H1 (cell line): ENCODE measurements at regions not wholly inside any gene's neighbourhood (a gene's known extent, or its start where the extent isn't known, plus 50 kb on each side); places are given as distances from the start of the nearest gene placed in this dataset.
A peak's percentile ranks its signal among the peaks of the same experiment; 100 is the strongest.

Experiments used
- CTCF ChIA-PET: fragments of 300-600 bp; sonication (Branson Sonifier 250); formaldehyde crosslinking; loops from one replicate; lab custom pipeline; 2021; ENCODE audit not compliant: partially characterized antibody; lab: Charles Lee
- POLR2A ChIA-PET: fragments of 300-600 bp; sonication (Branson Sonifier 250); formaldehyde crosslinking; loops from one replicate; lab custom pipeline; 2021; ENCODE audit warnings: inconsistent platforms; ENCODE audit not compliant: partially characterized antibody; lab: Charles Lee
- DNase-seq, 2 experiments: peaks; one replicate each; pipeline versions ENCODE4 v3.0.0 to v3.0.0-alpha.2; 2010 to 2022; ENCODE audit warnings: low spot score in 2 of 2, low read depth in 1 of 2, mixed read lengths in 1 of 2
- FAIRE-seq: peaks from 2 replicates; lab custom pipeline; 2011; peaks lifted over from hg19 to GRCh38; lab: Jason Lieb, UNC
- H2AFZ ChIP-seq: 2 replicates; pipeline ENCODE4 v1.8.1; 2012; ENCODE audit warnings: low read length, inconsistent platforms
- H2AK5ac ChIP-seq: 2 replicates; pipeline ENCODE4 v1.6.1; 2013; ENCODE audit warnings: low read depth, low read length
- H2BK120ac ChIP-seq: replicated peaks from 2 replicates; pipeline ENCODE3; 2013; ENCODE audit warnings: low read depth, low read length, inconsistent platforms
- H2BK12ac ChIP-seq: 2 replicates; pipeline ENCODE4 v1.6.1; 2013; ENCODE audit warnings: low read depth, low read length
- H2BK15ac ChIP-seq: 2 replicates; pipeline ENCODE4 v1.6.1; 2013; ENCODE audit warnings: low read length
- H2BK20ac ChIP-seq: 2 replicates; pipeline ENCODE4 v1.6.1; 2013; ENCODE audit warnings: low read length
- H2BK5ac ChIP-seq: 2 replicates; pipeline ENCODE4 v1.6.1; 2013; ENCODE audit warnings: low read depth, low read length
- H3K14ac ChIP-seq: 2 replicates; pipeline ENCODE4 v1.6.1; 2013; ENCODE audit warnings: inconsistent platforms; ENCODE audit not compliant: insufficient read length
- H3K18ac ChIP-seq: 2 replicates; pipeline ENCODE4 v1.6.1; 2013; ENCODE audit warnings: low read length; ENCODE audit errors: extremely low read depth
- H3K23ac ChIP-seq: 2 replicates; pipeline ENCODE4 v1.6.1; 2013; ENCODE audit warnings: inconsistent platforms; ENCODE audit not compliant: insufficient read length
- H3K23me2 ChIP-seq: 2 replicates; pipeline ENCODE4 v1.6.1; 2013; ENCODE audit warnings: low read depth, low read length
- H3K27ac ChIP-seq: 2 replicates; pipeline ENCODE4 v1.6.1; 2011; ENCODE audit warnings: low read depth, low read length, inconsistent platforms
- H3K27me3 ChIP-seq, 4 experiments: replicated peaks in 1 of 4; 1 replicate in 1 of 4; 2 replicates in 3 of 4; pipeline versions ENCODE4 v1.6.1 to v1.8.1; 2011 to 2013; ENCODE audit warnings: low read length in 3 of 4, mild to moderate bottlenecking in 3 of 4, inconsistent platforms in 2 of 4, mixed read lengths in 2 of 4, moderate library complexity in 1 of 4; ENCODE audit not compliant: control insufficient read depth in 3 of 4, insufficient read depth in 3 of 4; ENCODE audit errors: extremely low read depth in 1 of 4
- H3K36me3 ChIP-seq, 4 experiments: 2 replicates each; pipeline versions ENCODE4 v1.6.1 to v1.8.1; 2011 to 2013; ENCODE audit warnings: mild to moderate bottlenecking in 4 of 4, low read length in 3 of 4, moderate library complexity in 2 of 4, control low read depth in 1 of 4, inconsistent platforms in 1 of 4; ENCODE audit not compliant: insufficient read depth in 4 of 4, control insufficient read depth in 2 of 4
- H3K4ac ChIP-seq: replicated peaks from 2 replicates; pipeline ENCODE3; 2013; ENCODE audit warnings: low read length, low read depth, mixed read lengths, inconsistent platforms; ENCODE audit not compliant: insufficient read length
- H3K4me1 ChIP-seq, 4 experiments: replicated peaks in 1 of 4; 1 replicate in 1 of 4; 2 replicates in 3 of 4; pipeline versions ENCODE4 v1.6.1 to v1.8.1; 2011 to 2013; ENCODE audit warnings: low read length in 3 of 4, inconsistent platforms in 2 of 4, mixed read lengths in 1 of 4; ENCODE audit not compliant: insufficient read depth in 4 of 4, control insufficient read depth in 3 of 4
- H3K4me2 ChIP-seq, 2 experiments: 2 replicates each; pipeline versions ENCODE4 v1.6.1 to v1.8.1; 2011 to 2013; ENCODE audit warnings: low read depth in 2 of 2, low read length in 2 of 2, control low read depth in 1 of 2, inconsistent platforms in 1 of 2, mild to moderate bottlenecking in 1 of 2; ENCODE audit not compliant: insufficient read depth in 1 of 2
- H3K4me3 ChIP-seq, 4 experiments: fragments of 200-600, 300-600 bp in 1 of 4; sonication (generic), shearing (Covaris generic), sonication (Bioruptor Twin) in 1 of 4; 2 replicates each; pipeline versions ENCODE4 v1.5.1 to v1.8.1; 2011 to 2016; ENCODE audit warnings: low read length in 4 of 4, low read depth in 3 of 4, control low read depth in 2 of 4, inconsistent platforms in 2 of 4, mild to moderate bottlenecking in 2 of 4, mixed read lengths in 1 of 4, moderate library complexity in 1 of 4; ENCODE audit not compliant: insufficient read depth in 2 of 4; ENCODE audit errors: extremely low read depth in 1 of 4
- H3K56ac ChIP-seq: replicated peaks from 2 replicates; pipeline ENCODE3; 2013; ENCODE audit warnings: low read depth, mild to moderate bottlenecking, mixed read lengths, low read length, inconsistent platforms; ENCODE audit not compliant: insufficient read length
- H3K79me1 ChIP-seq: 2 replicates; pipeline ENCODE4 v1.6.1; 2013; ENCODE audit warnings: low read depth, low read length, control low read depth
- H3K79me2 ChIP-seq, 2 experiments: 2 replicates each; pipeline versions ENCODE4 v1.6.1 to v1.8.1; 2012 to 2013; ENCODE audit warnings: low read length in 2 of 2, mild to moderate bottlenecking in 2 of 2, inconsistent platforms in 1 of 2; ENCODE audit not compliant: insufficient read depth in 2 of 2, control insufficient read depth in 1 of 2
- H3K9ac ChIP-seq, 4 experiments: replicated peaks in 1 of 4; 1 replicate in 1 of 4; 2 replicates in 3 of 4; pipeline versions ENCODE4 v1.6.1 to v1.8.1; 2011 to 2013; ENCODE audit warnings: low read depth in 3 of 4, low read length in 3 of 4, control low read depth in 2 of 4, mild to moderate bottlenecking in 2 of 4, moderate library complexity in 2 of 4, inconsistent platforms in 1 of 4; ENCODE audit errors: extremely low read depth in 1 of 4
- H3K9me3 ChIP-seq, 2 experiments: 2 replicates each; pipeline versions ENCODE4 v1.6.1 to v1.8.1; 2012 to 2013; ENCODE audit warnings: mild to moderate bottlenecking in 2 of 2, moderate library complexity in 2 of 2, control low read depth in 1 of 2, inconsistent platforms in 1 of 2, low read depth in 1 of 2, low read length in 1 of 2, mixed read lengths in 1 of 2; ENCODE audit not compliant: insufficient read depth in 2 of 2
- H4K20me1 ChIP-seq, 2 experiments: replicated peaks in 1 of 2; 2 replicates each; pipeline versions ENCODE3 to v1.8.1; 2011 to 2013; ENCODE audit warnings: inconsistent platforms in 2 of 2, low read length in 2 of 2, mild to moderate bottlenecking in 1 of 2; ENCODE audit not compliant: insufficient read depth in 2 of 2, control insufficient read depth in 1 of 2
- H4K5ac ChIP-seq: 2 replicates; pipeline ENCODE4 v1.6.1; 2013; ENCODE audit warnings: low read length, low read depth, mixed read lengths, inconsistent platforms; ENCODE audit not compliant: insufficient read length
- H4K8ac ChIP-seq: 2 replicates; pipeline ENCODE4 v1.8.0; 2013; ENCODE audit warnings: mild to moderate bottlenecking, moderate library complexity, low read length, inconsistent platforms; ENCODE audit not compliant: insufficient read depth; ENCODE audit errors: extremely low read depth
- H4K91ac ChIP-seq: replicated peaks from 2 replicates; pipeline ENCODE3; 2013; ENCODE audit warnings: low read length, mixed read lengths, inconsistent platforms; ENCODE audit not compliant: insufficient read length
- CREB1 ChIP-seq: IDR thresholded peaks from 2 replicates; pipeline ENCODE4 v1.6.1; 2012; ENCODE audit warnings: inconsistent platforms
- EGR1 ChIP-seq: IDR thresholded peaks from 2 replicates; pipeline ENCODE4 v1.6.1; 2011; ENCODE audit warnings: low read depth, low read length, borderline replicate concordance
- FOSL1 ChIP-seq: IDR thresholded peaks from 2 replicates; pipeline ENCODE4 v1.6.1; 2011; ENCODE audit warnings: mild to moderate bottlenecking, low read depth, low read length, moderate library complexity; ENCODE audit not compliant: insufficient read depth
- JUN ChIP-seq: IDR thresholded peaks from 2 replicates; pipeline ENCODE4 v1.6.1; 2011; ENCODE audit warnings: low read depth, mild to moderate bottlenecking, improper control_type of control experiment, low read length
- NRF1 ChIP-seq: IDR thresholded peaks from 2 replicates; pipeline ENCODE4 v1.6.1; 2011; ENCODE audit warnings: mild to moderate bottlenecking, low read depth, low read length, improper control_type of control experiment
- RAD21 ChIP-seq, 2 experiments: IDR thresholded peaks in 1 of 2; conservative IDR thresholded peaks in 1 of 2; 2 replicates each; pipeline ENCODE4 v1.6.1; 2011; ENCODE audit warnings: low read depth in 2 of 2, low read length in 2 of 2, improper control_type of control experiment in 1 of 2, inconsistent platforms in 1 of 2, mild to moderate bottlenecking in 1 of 2, moderate library complexity in 1 of 2
- SIRT6 ChIP-seq: IDR thresholded peaks from one replicate; pipeline ENCODE4 v1.7.1; 2012; ENCODE audit warnings: low read length, inconsistent platforms
- SP4 ChIP-seq: IDR thresholded peaks from 2 replicates; pipeline ENCODE4 v1.6.1; 2012; ENCODE audit warnings: low read length, inconsistent platforms
- YY1 ChIP-seq: IDR thresholded peaks from 2 replicates; pipeline ENCODE4 v1.6.1; 2011; ENCODE audit warnings: low read depth, mild to moderate bottlenecking, low read length
- ZNF274 ChIP-seq: IDR thresholded peaks from 2 replicates; pipeline ENCODE4 v1.7.0; 2012; ENCODE audit warnings: low read length, borderline replicate concordance; ENCODE audit errors: extremely low read depth
- WGBS, 2 experiments: shearing (Covaris generic) in 1 of 2; methylation state at CpG; one replicate each; pipeline versions ENCODE4 v1.1.6 to v1.1.7; 2013 to 2015; ENCODE audit warnings: low lambda C conversion rate in 2 of 2, mixed read lengths in 2 of 2, inconsistent platforms in 1 of 2, low coverage in 1 of 2, missing lambda C conversion rate in 1 of 2; ENCODE audit not compliant: insufficient replicate concordance in 2 of 2, insufficient coverage in 1 of 2, insufficient read length in 1 of 2; ENCODE audit errors: extremely low coverage in 1 of 2, missing lambda C conversion rate in 1 of 2; 5-methylcytosine and 5-hydroxymethylcytosine counted together
- TF ChIP-seq, protein P1 (sequence below), 3 experiments: IDR thresholded peaks; 1 replicate in 2 of 3; 2 replicates in 1 of 3; pipeline versions ENCODE4 v1.5.1 to v1.6.1; 2011; ENCODE audit warnings: low read length in 3 of 3, mild to moderate bottlenecking in 3 of 3, inconsistent platforms in 2 of 3, low read depth in 1 of 3, moderate library complexity in 1 of 3; ENCODE audit not compliant: insufficient read depth in 1 of 3; ENCODE audit errors: control extremely low read depth in 1 of 3

DNA sequence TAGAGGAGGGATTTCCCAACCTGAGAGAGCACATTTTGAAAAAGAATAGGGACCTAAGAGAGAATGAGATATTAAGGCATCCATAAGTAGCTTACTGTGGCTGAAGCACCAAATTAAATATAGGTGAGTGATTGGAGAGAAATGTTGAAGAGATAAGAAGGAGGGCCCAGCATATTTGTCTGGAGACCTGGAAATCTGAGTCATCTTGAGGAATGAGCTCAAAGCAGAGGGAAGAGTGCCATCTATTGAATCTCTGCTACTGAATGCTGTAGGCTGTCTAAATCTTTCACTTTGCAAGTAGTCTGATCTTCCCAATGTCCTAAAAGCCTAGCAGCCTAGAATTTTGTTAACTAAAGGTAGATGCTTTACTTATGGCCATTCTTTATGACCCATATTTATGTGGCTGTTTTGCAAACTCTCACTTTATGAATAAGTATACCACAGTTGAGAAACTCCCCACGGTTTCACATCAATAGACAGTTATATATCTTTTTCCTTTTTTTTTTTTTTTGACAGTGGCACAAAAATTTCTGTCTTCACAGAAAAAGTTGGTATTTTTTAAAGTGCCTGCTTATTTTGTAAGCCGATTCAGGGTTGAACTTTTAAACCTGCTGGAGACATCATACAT is 2093.5 kb downstream of the LRRC4C start:
- Histone ChIP-seq H2AK5ac (no peak overlapping the region), H2BK20ac (no peak overlapping the region), H3K4me2 (no peak overlapping the region), H3K23ac (no peak overlapping the region), H3K27ac (no peak overlapping the region), H2BK120ac (no peak overlapping the region), H4K8ac (no peak overlapping the region), H3K36me3 (no peaks in the 10 kb centered on the region), H3K23me2 (no peaks in the 10 kb centered on the region), H3K56ac (no peak overlapping the region), H2BK12ac (no peak overlapping the region), H2BK15ac (no peak overlapping the region), H3K4me3 (no peak overlapping the region), H3K18ac (no peak overlapping the region), H4K20me1 (no peaks in the 10 kb centered on the region), H3K79me2 (no peaks in the 10 kb centered on the region), H2AFZ (no peak overlapping the region), H3K9ac (no peak overlapping the region), H3K4me1 (no peaks in the 10 kb centered on the region), H3K9me3 (no peaks in the 10 kb centered on the region; a peak in 1 of 4 replicates), H3K27me3 (no peaks in the 10 kb centered on the region), H4K5ac (no peak overlapping the region), H3K14ac (no peak overlapping the region), H4K91ac (no peak overlapping the region), H3K4ac (no peak overlapping the region), H2BK5ac (no peak overlapping the region), H3K79me1 (no peaks in the 10 kb centered on the region)
- no peak for FAIRE-seq
- 92% methylated on average over 2 of the region's 2 CpGs; no CpG with 5 or more reads in 1 of the 2 experiments for WGBS, 2 experiments
- ChIA-PET POLR2A (no interaction called here), CTCF (interaction anchor here (0.6 to 1.4 kb wide), 3 partner anchors 9 to 1891 kb away, joined by 3 to 5 read pairs (median 4); no protein-coding TSS in a partner anchor)
- no peak for DNase-seq
- no peak for TF ChIP-seq YY1
- TF ChIP-seq FOSL1, result no peak
- no peak for TF ChIP-seq SIRT6
- TF ChIP-seq, protein P1, sequence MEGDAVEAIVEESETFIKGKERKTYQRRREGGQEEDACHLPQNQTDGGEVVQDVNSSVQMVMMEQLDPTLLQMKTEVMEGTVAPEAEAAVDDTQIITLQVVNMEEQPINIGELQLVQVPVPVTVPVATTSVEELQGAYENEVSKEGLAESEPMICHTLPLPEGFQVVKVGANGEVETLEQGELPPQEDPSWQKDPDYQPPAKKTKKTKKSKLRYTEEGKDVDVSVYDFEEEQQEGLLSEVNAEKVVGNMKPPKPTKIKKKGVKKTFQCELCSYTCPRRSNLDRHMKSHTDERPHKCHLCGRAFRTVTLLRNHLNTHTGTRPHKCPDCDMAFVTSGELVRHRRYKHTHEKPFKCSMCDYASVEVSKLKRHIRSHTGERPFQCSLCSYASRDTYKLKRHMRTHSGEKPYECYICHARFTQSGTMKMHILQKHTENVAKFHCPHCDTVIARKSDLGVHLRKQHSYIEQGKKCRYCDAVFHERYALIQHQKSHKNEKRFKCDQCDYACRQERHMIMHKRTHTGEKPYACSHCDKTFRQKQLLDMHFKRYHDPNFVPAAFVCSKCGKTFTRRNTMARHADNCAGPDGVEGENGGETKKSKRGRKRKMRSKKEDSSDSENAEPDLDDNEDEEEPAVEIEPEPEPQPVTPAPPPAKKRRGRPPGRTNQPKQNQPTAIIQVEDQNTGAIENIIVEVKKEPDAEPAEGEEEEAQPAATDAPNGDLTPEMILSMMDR (IDR thresholded peaks at IDR 0.05; ENCODE audit: control extremely low read depth in 1 of 3, insufficient read depth in 1 of 3, low read depth in 1 of 3, low read length in 3 of 3), result peak in 2 of 3 experiments; percentile 41 to 55; a peak in 2 of 4 replicates
- no peak for TF ChIP-seq NRF1
- TF ChIP-seq JUN, result no peak
- no peak for TF ChIP-seq EGR1
- TF ChIP-seq SP4, result no peak
- TF ChIP-seq ZNF274, result no peak
- peak; percentile 69 to 82 for TF ChIP-seq RAD21 (IDR thresholded peaks at IDR 0.05 in 1 of 2, conservative IDR thresholded peaks at IDR 0.05 in 1 of 2; ENCODE audit: low read depth in 2 of 2, low read length in 2 of 2)
- no peak for TF ChIP-seq CREB1
